ENCODE measurements at regions not wholly inside any gene's neighbourhood (a gene's known extent, or its start where the extent isn't known, plus 50 kb on each side); places are given as distances from the start of the nearest gene placed in this dataset.

GRCh38 chr2:193583638-193584400 is 1389.1 kb upstream of the TMEFF2 start:
- Histone ChIP-seq H3K9me3 (ENCODE audit: control insufficient read depth in 2 of 3, insufficient read depth in 1 of 3, low read length in 3 of 3) (peaks cover 0 to 4% (median 0%) of the 10 kb centered on the region in 3 donors), H3K36me3 (ENCODE audit: control insufficient read depth in 2 of 3, insufficient read depth in 3 of 3, low read length in 3 of 3) (no peaks in the 10 kb centered on the region), H3K4me1 (ENCODE audit: control insufficient read depth in 2 of 3, insufficient read depth in 2 of 3, low read depth in 1 of 3, low read length in 3 of 3) (no peaks in the 10 kb centered on the region), H3K27me3 (ENCODE audit: control insufficient read depth, insufficient read depth, low read length) (no peaks in the 10 kb centered on the region), H3K4me3 (ENCODE audit: low read length in 3 of 3) (no peak overlapping the region), H3K27ac (ENCODE audit: low read depth in 2 of 2, low read length in 2 of 2) (no peak overlapping the region), H3K9ac (ENCODE audit: low read length in 3 of 3) (no peak overlapping the region)
- DNase-seq (peak in 1 of 5 donors; percentile 8), FAIRE-seq (no peak)
- TF ChIP-seq, protein P1, sequence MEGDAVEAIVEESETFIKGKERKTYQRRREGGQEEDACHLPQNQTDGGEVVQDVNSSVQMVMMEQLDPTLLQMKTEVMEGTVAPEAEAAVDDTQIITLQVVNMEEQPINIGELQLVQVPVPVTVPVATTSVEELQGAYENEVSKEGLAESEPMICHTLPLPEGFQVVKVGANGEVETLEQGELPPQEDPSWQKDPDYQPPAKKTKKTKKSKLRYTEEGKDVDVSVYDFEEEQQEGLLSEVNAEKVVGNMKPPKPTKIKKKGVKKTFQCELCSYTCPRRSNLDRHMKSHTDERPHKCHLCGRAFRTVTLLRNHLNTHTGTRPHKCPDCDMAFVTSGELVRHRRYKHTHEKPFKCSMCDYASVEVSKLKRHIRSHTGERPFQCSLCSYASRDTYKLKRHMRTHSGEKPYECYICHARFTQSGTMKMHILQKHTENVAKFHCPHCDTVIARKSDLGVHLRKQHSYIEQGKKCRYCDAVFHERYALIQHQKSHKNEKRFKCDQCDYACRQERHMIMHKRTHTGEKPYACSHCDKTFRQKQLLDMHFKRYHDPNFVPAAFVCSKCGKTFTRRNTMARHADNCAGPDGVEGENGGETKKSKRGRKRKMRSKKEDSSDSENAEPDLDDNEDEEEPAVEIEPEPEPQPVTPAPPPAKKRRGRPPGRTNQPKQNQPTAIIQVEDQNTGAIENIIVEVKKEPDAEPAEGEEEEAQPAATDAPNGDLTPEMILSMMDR (IDR thresholded peaks at IDR 0.05; ENCODE audit: borderline replicate concordance, extremely low read depth, insufficient read depth): peak; percentile 28
- intact Hi-C loops (cut with DNase I): no loop called here

GRCh38 chr2:193581807-193582206 is 1387.1 kb upstream of the TMEFF2 start:
- no peak for FAIRE-seq
- H3K9me3 ChIP-seq (ENCODE audit: control insufficient read depth in 2 of 3, insufficient read depth in 1 of 3, low read length in 3 of 3): peaks cover 0 to 4% (median 0%) of the 10 kb centered on the region in 3 donors
- TF ChIP-seq, protein P1 (IDR thresholded peaks at IDR 0.05; ENCODE audit: borderline replicate concordance, extremely low read depth, insufficient read depth): no peak
- DNase-seq: no peak
- H3K4me3 ChIP-seq (ENCODE audit: low read length in 3 of 3): no peak overlapping the region
- intact Hi-C loops (cut with DNase I): no loop called here
- no peaks in the 10 kb centered on the region for H3K27me3 ChIP-seq (ENCODE audit: control insufficient read depth, insufficient read depth, low read length)
- H3K36me3 ChIP-seq (ENCODE audit: control insufficient read depth in 2 of 3, insufficient read depth in 3 of 3, low read length in 3 of 3): no peaks in the 10 kb centered on the region
- no peak overlapping the region for H3K9ac ChIP-seq (ENCODE audit: low read length in 3 of 3)
- H3K4me1 ChIP-seq (ENCODE audit: control insufficient read depth in 2 of 3, insufficient read depth in 2 of 3, low read depth in 1 of 3, low read length in 3 of 3): no peaks in the 10 kb centered on the region
- H3K27ac ChIP-seq (ENCODE audit: low read depth in 2 of 2, low read length in 2 of 2): no peak overlapping the region

GRCh38 chr2:193580176-193580950 is 1385.6 kb upstream of the TMEFF2 start:
- no peak overlapping the region for H3K4me3 ChIP-seq (ENCODE audit: low read length in 3 of 3)
- no peak for FAIRE-seq
- H3K9ac ChIP-seq (ENCODE audit: low read length in 3 of 3): no peak overlapping the region
- H3K4me1 ChIP-seq (ENCODE audit: control insufficient read depth in 2 of 3, insufficient read depth in 2 of 3, low read depth in 1 of 3, low read length in 3 of 3): no peaks in the 10 kb centered on the region
- TF ChIP-seq, protein P1 (IDR thresholded peaks at IDR 0.05; ENCODE audit: borderline replicate concordance, extremely low read depth, insufficient read depth): no peak
- no peak overlapping the region for H3K27ac ChIP-seq (ENCODE audit: low read depth in 2 of 2, low read length in 2 of 2)
- intact Hi-C loops (cut with DNase I): no loop called here
- no peaks in the 10 kb centered on the region for H3K27me3 ChIP-seq (ENCODE audit: control insufficient read depth, insufficient read depth, low read length)
- H3K9me3 ChIP-seq (ENCODE audit: control insufficient read depth in 2 of 3, insufficient read depth in 1 of 3, low read length in 3 of 3): peaks cover 0 to 4% (median 0%) of the 10 kb centered on the region in 3 donors
- H3K36me3 ChIP-seq (ENCODE audit: control insufficient read depth in 2 of 3, insufficient read depth in 3 of 3, low read length in 3 of 3): no peaks in the 10 kb centered on the region
- no peak for DNase-seq
